H1 (cell line): ENCODE measurements at regions not wholly inside any gene's neighbourhood (a gene's known extent, or its start where the extent isn't known, plus 50 kb on each side); places are given as distances from the start of the nearest gene placed in this dataset.

Experiments
- BCL11A ChIP-seq, 2 experiments: IDR thresholded peaks; one replicate each; pipeline ENCODE4 v1.6.1; 2011; ENCODE audit warnings: low read depth in 2 of 2, low read length in 2 of 2, mild to moderate bottlenecking in 2 of 2
- CHD2 ChIP-seq: IDR thresholded peaks from 2 replicates; pipeline ENCODE4 v1.6.1; 2012; ENCODE audit warnings: low read length, improper control_type of control experiment
- EGR1 ChIP-seq: IDR thresholded peaks from 2 replicates; pipeline ENCODE4 v1.6.1; 2011; ENCODE audit warnings: low read depth, low read length, borderline replicate concordance
- EZH2 ChIP-seq: fragments of 200-600 bp; sonication (generic); IDR thresholded peaks from 2 replicates; pipeline ENCODE4 v1.7.1; 2012; ENCODE audit warnings: low read depth, mild to moderate bottlenecking, moderate library complexity, low read length, inconsistent platforms; ENCODE audit not compliant: severe bottlenecking
- KDM4A ChIP-seq: IDR thresholded peaks from one replicate; pipeline ENCODE4 v1.7.1; 2012; ENCODE audit warnings: low read depth, mild to moderate bottlenecking, moderate library complexity, low read length, inconsistent platforms; ENCODE audit not compliant: severe bottlenecking
- MAFK ChIP-seq: IDR thresholded peaks from 2 replicates; pipeline ENCODE4 v1.6.1; 2012; ENCODE audit warnings: low read depth, mild to moderate bottlenecking, improper control_type of control experiment, low read length
- NRF1 ChIP-seq: IDR thresholded peaks from 2 replicates; pipeline ENCODE4 v1.6.1; 2011; ENCODE audit warnings: mild to moderate bottlenecking, low read depth, low read length, improper control_type of control experiment
- POLR2A ChIP-seq, 2 experiments: IDR thresholded peaks; 1 replicate in 1 of 2; 2 replicates in 1 of 2; pipeline ENCODE4 v1.6.1; 2011; ENCODE audit warnings: low read depth in 2 of 2, low read length in 2 of 2, mild to moderate bottlenecking in 2 of 2; ENCODE audit errors: control extremely low read depth in 1 of 2
- RFX5 ChIP-seq: IDR thresholded peaks from 2 replicates; pipeline ENCODE4 v1.6.1; 2011; ENCODE audit warnings: low read depth, low read length, improper control_type of control experiment, borderline replicate concordance
- SRF ChIP-seq: IDR thresholded peaks from 2 replicates; pipeline ENCODE4 v1.6.1; 2011; ENCODE audit warnings: mild to moderate bottlenecking, low read depth, low read length, moderate library complexity
- TF ChIP-seq, protein P1 (sequence below), 3 experiments: IDR thresholded peaks; 1 replicate in 2 of 3; 2 replicates in 1 of 3; pipeline versions ENCODE4 v1.5.1 to v1.6.1; 2011; ENCODE audit warnings: low read length in 3 of 3, mild to moderate bottlenecking in 3 of 3, inconsistent platforms in 2 of 3, low read depth in 1 of 3, moderate library complexity in 1 of 3; ENCODE audit not compliant: insufficient read depth in 1 of 3; ENCODE audit errors: control extremely low read depth in 1 of 3

DNA sequence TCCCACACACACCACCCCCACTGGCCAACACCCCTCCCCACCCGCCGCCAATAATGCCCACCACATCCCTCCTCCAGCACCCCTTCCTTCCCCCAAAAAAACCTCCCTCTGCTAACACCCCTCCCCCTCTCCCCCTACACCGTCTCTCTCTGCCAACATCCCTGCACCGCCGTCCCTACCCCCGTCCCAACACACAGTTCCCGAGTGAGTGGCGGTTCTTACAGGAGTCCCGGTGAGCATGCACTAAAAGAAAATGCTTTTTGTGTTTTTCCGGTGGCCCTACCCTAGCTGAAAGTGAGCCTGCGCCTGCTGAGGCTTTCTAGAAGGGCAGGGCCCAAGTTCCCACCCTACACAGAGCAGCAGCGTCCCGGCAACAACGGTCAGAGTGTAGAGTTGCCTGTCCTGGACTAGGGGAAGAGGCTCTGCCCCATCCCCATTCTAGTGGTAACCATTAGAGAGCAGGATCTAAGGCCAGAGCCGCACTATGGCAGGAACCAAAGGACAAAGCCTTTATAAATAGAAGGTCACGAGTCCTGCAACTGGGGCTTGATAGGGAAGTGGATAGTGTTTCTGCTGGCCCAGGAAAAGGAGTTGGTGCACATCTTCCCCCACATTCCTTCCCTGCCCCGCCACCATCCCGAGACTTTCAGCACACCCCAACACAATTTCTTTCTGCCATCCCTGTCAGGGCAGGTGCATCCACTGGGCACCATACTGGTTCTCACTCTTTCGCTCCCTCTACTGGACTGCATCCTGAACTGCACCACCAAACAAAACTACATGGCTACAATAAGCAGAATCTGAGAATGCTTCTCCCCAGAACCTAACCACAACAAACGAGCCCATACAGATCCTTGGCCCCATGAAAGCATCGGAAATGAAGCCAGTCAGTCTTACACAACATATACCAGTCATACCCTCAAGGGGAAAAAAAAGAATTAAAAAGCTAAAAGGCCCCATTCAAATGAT lies 78.1 kb upstream of the PAGE3 start:
- no peak for TF ChIP-seq EGR1
- no peak for TF ChIP-seq POLR2A (IDR thresholded peaks at IDR 0.05; ENCODE audit: control extremely low read depth in 1 of 2, low read depth in 2 of 2, low read length in 2 of 2)
- TF ChIP-seq, protein P1, sequence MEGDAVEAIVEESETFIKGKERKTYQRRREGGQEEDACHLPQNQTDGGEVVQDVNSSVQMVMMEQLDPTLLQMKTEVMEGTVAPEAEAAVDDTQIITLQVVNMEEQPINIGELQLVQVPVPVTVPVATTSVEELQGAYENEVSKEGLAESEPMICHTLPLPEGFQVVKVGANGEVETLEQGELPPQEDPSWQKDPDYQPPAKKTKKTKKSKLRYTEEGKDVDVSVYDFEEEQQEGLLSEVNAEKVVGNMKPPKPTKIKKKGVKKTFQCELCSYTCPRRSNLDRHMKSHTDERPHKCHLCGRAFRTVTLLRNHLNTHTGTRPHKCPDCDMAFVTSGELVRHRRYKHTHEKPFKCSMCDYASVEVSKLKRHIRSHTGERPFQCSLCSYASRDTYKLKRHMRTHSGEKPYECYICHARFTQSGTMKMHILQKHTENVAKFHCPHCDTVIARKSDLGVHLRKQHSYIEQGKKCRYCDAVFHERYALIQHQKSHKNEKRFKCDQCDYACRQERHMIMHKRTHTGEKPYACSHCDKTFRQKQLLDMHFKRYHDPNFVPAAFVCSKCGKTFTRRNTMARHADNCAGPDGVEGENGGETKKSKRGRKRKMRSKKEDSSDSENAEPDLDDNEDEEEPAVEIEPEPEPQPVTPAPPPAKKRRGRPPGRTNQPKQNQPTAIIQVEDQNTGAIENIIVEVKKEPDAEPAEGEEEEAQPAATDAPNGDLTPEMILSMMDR (IDR thresholded peaks at IDR 0.05; ENCODE audit: control extremely low read depth in 1 of 3, insufficient read depth in 1 of 3, low read depth in 1 of 3, low read length in 3 of 3): peak; percentile 18 to 51 (median 35); a peak in 3 of 4 replicates
- TF ChIP-seq MAFK: no peak
- TF ChIP-seq NRF1: no peak
- no peak for TF ChIP-seq RFX5
- no peak for TF ChIP-seq KDM4A
- no peak for TF ChIP-seq SRF
- no peak for TF ChIP-seq BCL11A (IDR thresholded peaks at IDR 0.05; ENCODE audit: low read depth in 2 of 2, low read length in 2 of 2)
- no peak for TF ChIP-seq CHD2
- TF ChIP-seq EZH2: no peak
